ENCODE measurements at regions not wholly inside any gene's neighbourhood (a gene's known extent, or its start where the extent isn't known, plus 50 kb on each side); places are given as distances from the start of the nearest gene placed in this dataset.
A peak's percentile ranks its signal among the peaks of the same experiment; 100 is the strongest.

DNA sequence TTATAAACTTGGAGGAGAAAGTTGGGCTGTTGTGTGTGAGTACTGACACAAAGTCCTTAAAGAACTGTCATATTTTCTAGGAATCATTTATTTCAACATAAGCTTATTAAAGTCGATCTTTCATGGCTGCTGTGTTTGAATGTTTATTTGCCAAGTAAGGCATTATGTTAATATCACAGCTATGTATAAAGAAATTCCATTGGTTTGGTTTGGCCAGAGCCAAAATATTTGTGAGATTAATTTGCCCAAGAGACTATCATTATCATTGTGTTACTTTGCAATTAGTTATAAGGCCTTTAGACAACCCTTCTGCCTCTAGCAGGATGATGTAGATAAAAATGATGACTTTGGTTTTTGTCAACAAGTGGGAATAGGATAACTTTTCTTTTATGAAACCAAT is 240.6 kb upstream of the NT5C1B start:
- peak; percentile 11 for DNase-seq (ENCODE audit: low spot score)

DNA sequence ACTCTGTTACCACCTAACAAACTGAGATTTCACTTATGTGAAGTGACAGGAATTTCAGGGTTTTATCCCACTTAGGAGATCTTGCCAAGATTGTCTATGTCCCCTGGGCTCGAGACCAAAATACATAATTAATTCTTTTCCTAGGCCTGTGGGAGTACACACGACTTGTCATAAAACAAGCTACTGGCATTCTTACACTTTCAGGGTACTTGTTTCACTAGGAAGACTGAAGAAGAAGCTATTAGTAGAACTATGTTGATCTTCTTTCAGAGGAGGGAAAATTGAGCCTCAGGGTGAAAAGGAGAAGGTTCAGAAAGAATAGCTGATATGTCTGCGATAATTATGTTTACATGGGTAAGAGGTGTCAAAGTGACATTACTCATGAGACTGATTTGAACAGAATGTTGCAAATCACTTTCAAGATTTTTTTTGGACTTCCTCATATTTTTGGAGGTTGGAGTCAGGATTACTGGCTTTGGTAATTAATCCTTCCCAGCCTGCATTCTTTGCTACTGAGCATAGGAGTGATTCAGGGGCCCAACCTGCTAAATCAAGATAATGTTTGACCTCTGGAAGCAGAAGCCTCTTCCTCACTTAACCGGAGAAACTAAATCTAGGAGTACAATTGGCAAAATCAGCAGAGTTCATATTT is 240.0 kb upstream of the NT5C1B start:
- DNase-seq (ENCODE audit: low spot score) = peak; percentile 57

DNA sequence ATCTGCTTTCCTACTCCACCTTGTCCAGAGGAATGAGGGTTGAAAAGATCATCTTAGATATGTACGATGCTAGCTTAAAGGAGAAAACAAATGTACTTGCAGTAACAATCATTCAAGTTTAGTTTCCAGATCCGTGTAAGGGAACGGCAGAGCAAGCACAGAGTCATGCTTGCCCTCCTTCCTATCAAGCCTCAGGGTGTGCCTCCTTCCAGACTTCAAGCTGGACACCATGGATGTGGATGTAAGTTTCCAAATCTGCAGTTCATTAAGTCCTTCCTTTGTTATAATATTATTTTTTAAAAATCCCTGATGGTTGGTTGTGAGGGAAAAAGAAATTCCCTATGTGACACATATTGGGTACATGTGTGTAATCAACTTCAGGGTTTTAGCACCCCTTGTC is 238.9 kb upstream of the NT5C1B start:
- no peak for DNase-seq (ENCODE audit: low spot score)

DNA sequence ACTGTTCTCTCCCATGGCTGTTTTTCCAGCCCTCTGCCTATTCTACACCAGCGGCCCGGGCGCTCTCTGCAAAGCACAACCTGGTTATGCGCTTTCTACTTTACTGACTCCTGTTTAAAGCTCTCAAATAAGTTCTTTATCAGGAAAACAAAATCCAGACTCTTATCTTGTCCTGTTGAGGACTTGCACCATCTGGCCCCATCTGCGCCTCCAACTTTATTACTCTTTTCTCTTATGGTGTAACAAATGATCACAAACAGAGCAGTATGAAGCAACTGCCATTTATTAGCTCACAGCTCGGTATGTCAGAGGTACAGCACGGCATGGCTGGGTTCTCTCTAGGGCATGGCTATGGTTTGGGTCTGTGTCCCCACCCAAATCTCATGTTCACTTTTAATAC is 236.5 kb upstream of the NT5C1B start:
- DNase-seq (ENCODE audit: low spot score) = no peak

DNA sequence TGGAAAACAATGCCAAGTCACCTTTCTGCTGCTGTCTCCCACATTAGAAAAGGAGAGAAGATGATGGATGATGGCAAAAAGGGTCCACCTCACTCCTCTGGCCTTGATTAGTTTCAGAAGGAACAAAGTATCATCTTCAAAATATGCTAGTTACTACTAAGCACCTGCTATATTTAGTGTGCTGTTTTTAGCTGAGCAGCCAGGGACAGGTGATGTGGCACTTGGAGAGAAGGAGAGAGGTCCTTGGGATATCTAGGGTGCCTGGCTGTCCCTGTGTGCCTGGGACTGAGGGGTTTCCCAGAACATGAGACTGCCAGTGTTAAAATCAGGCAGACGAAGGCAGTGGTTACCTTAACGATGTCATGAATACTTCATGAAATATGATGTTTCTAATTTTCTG is 235.5 kb upstream of the NT5C1B start:
- DNase-seq (ENCODE audit: low spot score) = no peak

DNA sequence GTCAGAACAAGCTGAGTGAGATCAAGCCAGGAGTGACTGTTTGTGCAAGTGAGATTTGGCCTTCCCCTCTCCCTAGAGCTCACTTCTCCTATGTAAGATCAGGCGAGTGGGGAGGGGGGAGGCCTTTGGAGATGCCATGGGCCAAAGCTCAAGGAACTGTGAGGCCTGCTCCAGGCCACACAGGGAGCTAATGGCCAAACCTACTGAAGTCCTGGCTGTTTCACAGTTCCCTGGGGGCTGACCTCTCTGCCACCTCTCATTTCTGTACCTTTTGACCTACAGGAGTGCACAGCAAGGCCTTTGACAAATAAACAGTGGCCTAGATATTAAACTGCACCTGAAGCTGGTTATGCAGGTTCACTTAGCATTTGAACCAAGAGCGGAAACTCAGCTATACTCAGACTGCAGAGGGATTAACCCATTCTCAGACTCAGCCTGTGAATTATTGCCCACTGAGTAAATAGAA is 235.0 kb upstream of the NT5C1B start:
- DNase-seq (ENCODE audit: low spot score) = no peak

DNA sequence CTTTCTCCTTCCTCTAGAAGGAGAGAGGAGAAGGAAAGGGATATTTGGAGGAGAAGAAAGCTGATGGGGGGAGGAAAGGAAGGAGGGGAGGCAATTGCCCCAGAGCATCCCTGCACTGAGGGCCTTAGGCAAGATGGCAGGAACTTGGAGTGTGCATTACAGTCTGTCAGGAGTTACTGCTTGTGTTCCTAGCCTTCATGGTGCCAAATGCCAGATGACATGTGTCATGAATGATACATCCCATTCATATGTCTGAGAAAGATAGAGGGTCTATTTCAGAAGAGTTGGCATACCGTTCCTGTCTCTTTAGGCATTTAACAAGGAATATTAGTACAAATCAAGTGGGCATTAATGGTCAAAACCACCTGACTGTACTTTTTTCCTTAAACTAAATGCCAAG is 232.1 kb upstream of the NT5C1B start:
- no peak for DNase-seq (ENCODE audit: low spot score)

DNA sequence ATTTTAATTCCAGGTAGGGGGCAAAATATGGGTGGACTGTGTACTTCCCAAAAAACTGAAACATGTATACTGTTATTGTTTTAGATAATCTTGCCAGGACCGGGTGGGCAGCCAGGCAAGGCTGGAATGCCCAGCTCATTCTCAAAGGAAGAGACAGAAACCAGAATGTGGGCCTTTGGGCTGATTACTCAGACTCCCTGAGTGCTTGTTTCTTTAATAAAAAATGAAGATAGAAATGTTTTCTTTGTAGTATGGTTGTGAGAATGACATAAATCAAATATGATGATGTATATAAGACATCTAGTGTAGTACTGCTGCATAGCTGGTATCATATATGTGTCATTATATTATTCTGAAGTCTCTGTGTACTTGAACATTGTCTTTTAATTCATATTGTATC is 231.6 kb upstream of the NT5C1B start:
- DNase-seq (ENCODE audit: low spot score) = no peak

DNA sequence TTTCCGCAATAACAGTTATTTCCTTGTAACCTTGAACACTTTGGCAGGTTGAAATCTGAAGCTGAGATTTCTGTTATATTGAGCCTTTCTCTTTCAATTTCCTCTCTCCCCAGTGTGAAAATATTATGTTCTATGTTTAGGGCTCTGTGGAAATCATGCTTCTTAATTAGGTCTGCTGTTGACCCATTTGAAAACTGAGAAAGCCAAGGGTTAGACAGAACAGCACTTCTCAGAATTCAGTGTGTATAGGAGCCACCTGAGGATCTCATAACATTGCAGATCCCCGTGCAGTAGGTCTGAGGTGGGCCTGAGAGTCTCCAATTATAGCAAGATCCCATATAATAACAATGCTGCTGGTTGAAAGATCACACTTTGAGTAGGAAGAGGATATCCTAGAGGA is 230.2 kb upstream of the NT5C1B start:
- DNase-seq (ENCODE audit: low spot score) = no peak

DNA sequence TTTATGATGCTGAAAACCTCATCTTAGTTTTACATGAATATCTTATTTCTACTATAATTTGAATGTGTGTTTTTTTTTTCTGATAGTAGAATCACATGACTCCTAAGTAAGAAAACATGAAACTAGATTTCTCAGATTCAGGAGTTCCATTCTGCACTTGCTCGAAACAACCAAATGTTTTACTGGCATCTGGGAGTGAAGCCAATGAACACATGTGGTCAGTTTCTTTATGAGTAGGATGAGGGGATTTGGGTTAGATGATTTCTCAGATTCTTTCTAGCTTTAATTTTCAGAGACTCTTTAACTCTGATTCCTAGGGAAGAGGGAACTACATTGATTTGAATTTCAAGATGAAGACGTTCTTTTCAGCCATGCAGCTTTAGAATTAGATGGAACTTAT is 225.0 kb upstream of the NT5C1B start:
- no peak for DNase-seq (ENCODE audit: low spot score)

DNA sequence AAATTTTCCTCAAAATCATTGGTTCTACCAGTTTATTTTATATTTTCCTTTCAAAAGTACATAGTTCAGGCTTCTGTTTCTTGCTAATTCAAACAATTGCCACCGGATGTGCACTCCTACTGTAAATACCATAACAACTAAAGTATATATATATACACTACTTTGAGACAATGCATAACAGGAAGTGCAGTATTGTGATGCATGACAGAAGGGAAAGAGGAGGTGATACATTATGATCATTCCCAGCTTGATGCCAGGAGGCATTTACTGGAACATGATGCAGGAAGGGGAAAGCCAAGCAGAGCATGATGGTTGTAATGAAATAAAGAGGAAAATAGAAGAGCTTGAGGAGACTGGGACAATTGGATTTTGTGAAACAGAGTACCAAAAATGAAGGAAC is 215.2 kb upstream of the NT5C1B start:
- no peak for DNase-seq (ENCODE audit: low spot score)

DNA sequence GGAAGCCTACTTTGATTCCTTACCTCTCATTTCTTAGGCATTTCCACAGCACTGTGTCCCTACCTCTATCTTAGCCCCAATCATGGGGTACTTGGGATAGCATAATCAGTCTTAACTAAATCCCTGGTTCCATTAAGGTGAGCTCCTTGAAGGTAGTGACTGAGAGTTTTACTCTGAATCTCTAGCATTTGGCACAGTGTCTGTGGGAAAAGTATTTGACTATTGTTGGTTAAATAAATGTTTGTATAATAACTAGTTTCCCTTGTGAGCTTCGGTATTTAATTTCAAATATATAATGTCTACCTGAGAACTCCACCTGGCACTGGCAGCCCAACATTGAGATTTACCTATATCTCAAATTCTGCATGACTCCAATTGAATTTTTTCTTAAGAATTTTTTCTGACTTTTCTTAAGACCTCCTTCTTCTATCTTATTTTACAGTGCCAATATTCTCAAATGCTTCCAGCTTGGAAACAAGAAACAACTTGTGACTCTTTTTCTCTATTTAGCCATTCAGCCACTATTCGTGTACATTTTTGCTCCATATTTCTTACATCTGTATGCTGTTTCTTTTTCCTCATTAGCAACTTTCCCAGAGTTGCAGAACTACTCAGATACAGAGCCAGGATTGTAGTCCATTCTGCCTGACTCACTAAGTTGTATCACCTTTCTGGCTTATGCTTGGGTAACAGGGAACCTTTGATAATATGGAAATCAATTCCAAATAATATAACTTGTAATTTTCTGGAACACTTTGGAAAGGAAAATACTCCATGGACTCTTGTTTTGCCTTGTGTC is 214.0 kb upstream of the NT5C1B start:
- DNase-seq (ENCODE audit: low spot score) = no peak

DNA sequence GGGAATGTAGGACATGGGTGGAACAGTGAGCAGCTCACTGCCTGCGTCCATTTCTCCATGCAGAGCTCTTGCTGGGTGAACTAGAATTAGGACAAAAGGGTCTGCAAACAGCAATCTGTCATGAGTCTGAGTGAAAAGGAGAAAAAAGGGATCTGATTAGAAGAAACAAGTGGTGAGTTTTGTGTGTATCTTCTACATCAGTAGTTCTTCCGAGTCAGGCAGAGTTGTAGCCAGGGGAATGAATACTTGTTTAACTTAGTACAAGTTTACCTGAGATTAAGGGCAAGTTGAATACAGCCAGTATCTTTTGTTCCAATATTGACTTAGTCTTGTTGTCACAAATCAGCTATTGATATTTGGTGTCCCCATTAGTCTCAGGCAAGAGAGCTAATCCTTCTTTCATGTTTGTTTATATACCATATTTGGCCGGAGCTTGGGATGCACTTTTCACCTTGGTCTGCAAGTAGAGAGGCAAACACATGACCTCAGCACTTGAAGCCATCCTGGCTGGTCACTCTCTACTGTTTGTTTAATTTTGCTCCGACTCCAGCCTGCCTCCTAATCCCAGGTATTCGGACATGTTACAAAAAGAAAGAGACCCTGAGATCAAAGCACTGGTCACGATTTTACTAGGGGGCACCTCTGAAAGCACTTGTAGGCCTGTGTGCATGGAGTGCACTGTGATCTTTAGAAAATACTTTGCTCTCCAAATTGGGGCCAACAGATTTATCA is 211.0 kb upstream of the NT5C1B start:
- DNase-seq (ENCODE audit: low spot score) = no peak

DNA sequence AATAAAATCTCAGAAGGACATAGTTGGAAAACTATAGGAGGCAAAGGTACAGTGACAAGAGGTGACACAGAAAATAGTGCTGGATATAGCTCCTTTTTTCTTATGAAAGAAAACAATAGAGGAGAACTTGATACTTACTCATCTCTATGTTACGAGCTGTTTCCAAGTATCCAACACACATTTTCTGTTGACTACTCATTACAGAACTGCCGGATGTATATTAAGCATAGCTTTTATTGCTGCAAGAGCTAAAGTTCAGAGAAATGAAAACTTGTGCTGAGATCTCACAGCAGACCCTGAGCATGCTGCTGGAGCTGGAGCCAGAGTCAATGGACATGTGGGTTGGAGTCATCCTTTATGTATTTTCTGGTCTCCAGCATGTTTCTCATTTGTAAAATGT is 210.0 kb upstream of the NT5C1B start:
- no peak for DNase-seq (ENCODE audit: low spot score)

DNA sequence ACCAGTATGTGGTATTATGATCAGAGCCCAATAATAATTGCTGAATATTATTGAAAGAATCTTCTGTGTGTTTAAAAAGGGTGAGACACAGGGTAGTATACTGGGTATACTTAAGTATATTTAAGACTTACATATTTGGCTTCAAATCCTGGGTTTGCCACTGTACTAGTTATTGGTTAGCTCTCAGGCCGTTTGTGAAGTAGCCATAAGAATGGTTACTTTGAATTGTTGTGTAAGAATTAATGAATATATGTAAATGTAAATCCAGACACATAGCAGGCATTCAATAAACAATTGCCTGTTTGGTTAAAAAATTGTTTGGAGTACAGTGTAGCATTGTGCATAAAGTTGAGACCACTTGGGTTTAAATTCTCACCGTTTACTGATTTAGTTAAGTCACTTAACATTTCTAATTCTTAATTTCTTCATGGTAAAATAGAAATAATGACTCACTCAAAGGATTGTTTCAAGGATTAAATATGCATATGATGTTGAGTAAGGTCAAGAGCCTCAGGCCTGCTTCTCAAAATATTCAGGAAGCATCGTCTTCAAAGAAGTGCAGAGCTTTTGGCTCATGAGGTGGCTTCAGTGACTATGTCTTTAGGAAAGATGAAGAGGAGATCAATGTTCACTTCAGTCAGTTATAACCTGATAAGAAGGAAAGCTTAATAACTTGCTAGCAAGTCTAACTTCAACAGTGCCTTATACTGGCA is 207.9 kb upstream of the NT5C1B start:
- no peak for DNase-seq (ENCODE audit: low spot score)

DNA sequence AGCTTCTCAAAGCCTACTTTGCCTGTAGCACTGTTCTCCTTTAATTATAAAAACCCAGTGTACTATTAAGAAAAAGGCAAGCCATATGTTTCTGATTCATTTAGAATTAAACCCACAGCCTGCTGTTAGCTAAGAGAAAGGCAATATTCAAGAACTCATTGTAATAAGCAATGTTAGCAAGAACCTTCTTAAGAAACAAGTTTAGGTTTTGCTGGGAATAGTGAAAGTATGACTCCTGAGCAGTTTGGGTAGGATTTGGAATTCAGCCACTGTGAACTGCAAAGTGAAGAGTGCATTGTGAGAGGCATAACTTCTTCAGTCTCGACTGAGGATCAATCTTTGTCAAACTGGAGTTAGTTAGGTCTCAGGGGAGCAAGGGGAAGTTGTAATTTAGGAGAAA is 206.5 kb upstream of the NT5C1B start:
- peak; percentile 16 for DNase-seq (ENCODE audit: low spot score)

DNA sequence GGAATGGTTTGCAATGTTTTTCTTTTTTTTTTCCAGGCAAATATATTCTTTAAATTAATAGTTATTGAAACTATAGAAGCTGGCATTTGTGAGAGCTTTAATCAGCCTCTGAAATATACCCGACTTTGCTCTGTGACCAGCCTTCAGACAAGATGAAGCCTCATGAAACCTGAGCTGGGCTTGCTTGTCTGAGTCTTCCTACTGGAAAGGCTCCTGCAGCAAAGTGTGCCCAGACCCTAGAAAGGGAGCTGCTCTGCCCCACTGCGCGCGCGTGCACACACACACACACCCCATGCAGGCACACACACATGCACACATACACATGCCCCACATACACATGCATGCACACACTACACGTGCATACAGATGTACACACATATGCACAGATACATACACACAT is 203.3 kb upstream of the NT5C1B start:
- no peak for DNase-seq (ENCODE audit: low spot score)

DNA sequence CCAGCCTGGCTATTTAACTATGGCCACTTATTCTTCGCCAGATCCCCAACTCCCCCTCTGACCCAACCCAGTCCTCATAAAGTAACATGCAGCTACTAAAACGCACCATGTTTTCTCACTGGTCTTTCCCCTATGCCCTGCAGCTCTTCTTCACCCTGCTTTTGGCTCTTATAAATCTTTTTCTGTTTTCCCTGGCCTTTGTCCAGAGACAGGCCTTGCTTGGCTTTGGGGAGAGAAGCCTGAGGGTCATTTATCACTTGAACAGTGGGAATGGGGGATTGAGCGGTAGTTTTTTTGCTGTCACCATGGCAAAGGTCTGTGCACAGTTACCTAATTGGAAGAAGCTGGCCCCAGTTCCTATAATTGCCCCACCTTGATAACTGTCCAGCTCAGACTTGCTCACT is 202.9 kb upstream of the NT5C1B start:
- peak; percentile 13 for DNase-seq (ENCODE audit: low spot score)

DNA sequence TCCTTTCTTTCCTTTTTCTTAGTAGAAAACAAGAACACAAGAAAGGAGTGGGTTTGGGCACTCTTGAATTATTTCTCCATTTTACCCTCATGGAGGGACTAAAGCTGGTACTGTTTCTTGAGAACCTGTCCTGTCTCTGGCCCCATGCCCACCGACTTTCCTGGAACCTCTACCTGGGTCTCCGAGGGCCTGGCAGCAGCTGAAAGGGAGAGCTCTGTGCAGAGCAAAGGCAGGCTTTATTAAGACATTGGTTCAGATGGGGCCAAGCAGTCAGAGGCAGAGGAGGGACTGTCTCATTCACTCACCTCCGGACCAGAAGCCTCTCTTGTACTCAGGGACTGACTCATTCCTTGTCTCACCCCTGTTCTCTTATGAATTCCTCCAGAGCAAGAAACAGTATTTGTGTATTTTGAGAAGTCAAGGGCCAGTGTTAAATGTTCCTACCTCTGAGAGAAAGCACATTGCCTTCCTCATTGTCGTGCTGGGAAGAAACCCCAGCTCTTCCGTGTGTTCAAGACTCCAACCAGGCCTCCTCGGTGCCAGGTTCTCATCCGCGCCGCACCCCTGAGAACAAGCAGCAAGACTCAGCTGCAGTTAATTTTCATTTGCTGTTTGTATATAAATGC is 201.9 kb upstream of the NT5C1B start:
- DNase-seq (ENCODE audit: low spot score) = no peak

DNA sequence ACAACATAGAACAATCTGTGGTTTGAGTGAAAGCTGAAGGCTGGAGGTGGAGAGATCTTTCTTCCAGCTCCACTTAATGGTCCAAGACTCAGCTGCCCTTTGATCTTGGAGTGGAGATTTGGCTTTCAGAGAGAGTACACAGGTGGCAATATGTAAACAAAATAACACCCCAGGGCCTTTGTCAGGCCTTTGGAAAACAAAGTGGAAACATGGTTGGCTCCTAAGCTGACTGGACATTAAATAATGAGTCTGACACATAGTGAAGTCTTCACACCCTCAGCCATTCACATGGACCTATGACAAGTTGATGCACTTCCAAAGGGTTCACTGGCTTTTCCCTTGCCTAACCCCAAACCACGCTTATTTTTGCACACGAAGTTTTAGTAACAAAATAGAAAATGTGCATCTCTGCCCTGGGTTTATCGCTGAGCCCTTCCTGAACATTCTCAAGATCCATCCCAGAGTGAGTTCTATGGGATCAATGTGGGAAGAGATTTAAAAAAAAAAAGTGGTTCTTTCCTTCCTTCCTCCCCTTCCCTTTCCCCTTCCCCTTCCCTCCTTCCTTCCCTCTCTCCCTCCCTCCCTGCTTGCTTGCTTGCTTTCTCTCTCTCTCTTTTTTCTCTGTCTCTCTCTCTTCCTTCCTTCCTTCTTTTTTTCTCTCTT is 201.3 kb upstream of the NT5C1B start:
- no peak for DNase-seq (ENCODE audit: low spot score)

DNA sequence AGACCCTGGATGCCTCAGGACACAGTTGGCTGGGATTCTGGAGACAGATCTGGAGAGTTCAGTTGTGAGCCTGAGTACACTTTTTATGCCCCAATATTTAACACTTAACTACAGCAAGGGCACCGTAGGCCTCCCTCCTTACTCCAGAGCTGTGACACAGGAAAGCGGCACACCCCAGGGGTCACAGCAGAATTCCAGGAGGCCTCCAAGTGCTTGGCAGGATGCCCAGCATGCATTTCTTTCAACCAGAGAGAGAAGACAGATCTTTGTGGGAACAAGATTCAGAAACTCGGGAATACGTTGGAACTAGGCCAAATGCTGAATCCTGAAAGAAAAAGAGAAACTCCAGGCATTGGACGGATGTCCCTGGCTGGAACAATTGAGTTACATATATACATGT is 199.2 kb upstream of the NT5C1B start:
- DNase-seq (ENCODE audit: low spot score) = no peak

All from AG20443 (cell line).